Epithelial cell of proximal tubule (primary cell): ENCODE measurements at regions not wholly inside any gene's neighbourhood (a gene's known extent, or its start where the extent isn't known, plus 50 kb on each side); places are given as distances from the start of the nearest gene placed in this dataset.

ENCODE experiments used
- DNase-seq: peaks from one replicate; pipeline ENCODE4 v3.0.0-alpha.2; 2011; ENCODE audit warnings: low read depth
- H3K4me3 ChIP-seq: 2 replicates; pipeline ENCODE4 v1.5.1; 2011; ENCODE audit warnings: low read depth, mild to moderate bottlenecking, low read length
- CTCF ChIP-seq: conservative IDR thresholded peaks from 2 replicates; pipeline ENCODE4 v1.5.1; 2012; ENCODE audit warnings: low read depth, mild to moderate bottlenecking, low read length

GRCh38 chr2:47301731-47302130 lies 67.4 kb upstream of the EPCAM start:
- no peak for TF ChIP-seq CTCF
- H3K4me3 ChIP-seq: no peak overlapping the region
- no peak for DNase-seq

- no peak overlapping the region for H3K4me3 ChIP-seq
- no peak for DNase-seq
- no peak for TF ChIP-seq CTCF
Observed at GRCh38 chr2:47301277-47301618, 67.9 kb upstream of the EPCAM start.

- DNase-seq: no peak
- H3K4me3 ChIP-seq: no peak overlapping the region
- no peak for TF ChIP-seq CTCF
Observed at GRCh38 chr2:47300609-47301276, 68.4 kb upstream of the EPCAM start.

GRCh38 chr2:47300081-47300480 lies 69.0 kb upstream of the EPCAM start:
- H3K4me3 ChIP-seq: no peak overlapping the region
- DNase-seq: no peak
- TF ChIP-seq CTCF: no peak

- H3K4me3 ChIP-seq: no peak overlapping the region
- DNase-seq: no peak
- no peak for TF ChIP-seq CTCF
Observed at GRCh38 chr2:47299555-47299954, 69.6 kb upstream of the EPCAM start.

GRCh38 chr2:47298771-47299170 lies 70.3 kb upstream of the EPCAM start:
- H3K4me3 ChIP-seq: no peak overlapping the region
- no peak for DNase-seq
- TF ChIP-seq CTCF: no peak

GRCh38 chr2:47297767-47298425 lies 71.2 kb upstream of the EPCAM start:
- TF ChIP-seq CTCF: no peak
- H3K4me3 ChIP-seq: no peak overlapping the region
- DNase-seq: no peak
